ENCODE measurements at regions not wholly inside any gene's neighbourhood (a gene's known extent, or its start where the extent isn't known, plus 50 kb on each side); places are given as distances from the start of the nearest gene placed in this dataset.
"Not testable (repeated sequence)": the region's sequence is repeated elsewhere in the genome, so short reads cannot be mapped to it uniquely, and the experiment has no call there.

GRCh38 chr5:112534067-112534583 is 115.0 kb upstream of the EPB41L4A start:
- no peak for DNase-seq

GRCh38 chr5:112534611-112535255 is 115.7 kb upstream of the EPB41L4A start:
- DNase-seq: no peak

GRCh38 chr5:112535356-112535755 is 116.3 kb upstream of the EPB41L4A start:
- no peak for DNase-seq

- DNase-seq: not testable (repeated sequence)
Observed at GRCh38 chr5:112544558-112544957, 125.5 kb upstream of the EPB41L4A start.

- DNase-seq: no peak
Observed at GRCh38 chr5:112546946-112547592, 128.0 kb upstream of the EPB41L4A start.

GRCh38 chr5:112548246-112548881 is 129.3 kb upstream of the EPB41L4A start:
- DNase-seq: no peak

- DNase-seq: no peak
Observed at GRCh38 chr5:112549127-112549526, 130.1 kb upstream of the EPB41L4A start.

- DNase-seq: no peak
Observed at GRCh38 chr5:112549605-112550166, 130.6 kb upstream of the EPB41L4A start.

GRCh38 chr5:112551419-112552032 is 132.4 kb upstream of the EPB41L4A start:
- peak; percentile 44 for DNase-seq

GRCh38 chr5:112552216-112552615 is 133.1 kb upstream of the EPB41L4A start:
- no peak for DNase-seq

GRCh38 chr5:112552791-112553190 is 133.7 kb upstream of the EPB41L4A start:
- DNase-seq: no peak

- DNase-seq: no peak
Observed at GRCh38 chr5:112554101-112554977, 135.3 kb upstream of the EPB41L4A start.

- no peak for DNase-seq
Observed at GRCh38 chr5:112555197-112555596, 136.1 kb upstream of the EPB41L4A start.

GRCh38 chr5:112555691-112556090 is 136.6 kb upstream of the EPB41L4A start:
- DNase-seq: no peak

- DNase-seq: not testable (repeated sequence)
Observed at GRCh38 chr5:112559501-112559900, 140.4 kb upstream of the EPB41L4A start.

GRCh38 chr5:112560371-112560770 is 141.3 kb upstream of the EPB41L4A start:
- no peak for DNase-seq

- no peak for DNase-seq
Observed at GRCh38 chr5:112563169-112563826, 144.2 kb upstream of the EPB41L4A start.

GRCh38 chr5:112566251-112566650 is 147.2 kb upstream of the EPB41L4A start:
- no peak for DNase-seq

GRCh38 chr5:112569596-112569995 is 150.5 kb upstream of the EPB41L4A start:
- DNase-seq: no peak

GRCh38 chr5:112570708-112571444 is 151.8 kb upstream of the EPB41L4A start:
- DNase-seq: no peak

- no peak for DNase-seq
Observed at GRCh38 chr5:112573441-112573840, 154.4 kb upstream of the EPB41L4A start.

Data from left hindlimb (tissue), 1 donor.